Embryonic facial prominence (tissue), 1 donor: ENCODE measurements at regions not wholly inside any gene's neighbourhood (a gene's known extent, or its start where the extent isn't known, plus 50 kb on each side); places are given as distances from the start of the nearest gene placed in this dataset.
"Not testable (repeated sequence)": the region's sequence is repeated elsewhere in the genome, so short reads cannot be mapped to it uniquely, and the experiment has no call there.

ENCODE experiments used
- DNase-seq: peaks from one replicate; pipeline ENCODE4 v3.0.0-alpha.2; 2016; ENCODE audit errors: extremely low spot score

DNA sequence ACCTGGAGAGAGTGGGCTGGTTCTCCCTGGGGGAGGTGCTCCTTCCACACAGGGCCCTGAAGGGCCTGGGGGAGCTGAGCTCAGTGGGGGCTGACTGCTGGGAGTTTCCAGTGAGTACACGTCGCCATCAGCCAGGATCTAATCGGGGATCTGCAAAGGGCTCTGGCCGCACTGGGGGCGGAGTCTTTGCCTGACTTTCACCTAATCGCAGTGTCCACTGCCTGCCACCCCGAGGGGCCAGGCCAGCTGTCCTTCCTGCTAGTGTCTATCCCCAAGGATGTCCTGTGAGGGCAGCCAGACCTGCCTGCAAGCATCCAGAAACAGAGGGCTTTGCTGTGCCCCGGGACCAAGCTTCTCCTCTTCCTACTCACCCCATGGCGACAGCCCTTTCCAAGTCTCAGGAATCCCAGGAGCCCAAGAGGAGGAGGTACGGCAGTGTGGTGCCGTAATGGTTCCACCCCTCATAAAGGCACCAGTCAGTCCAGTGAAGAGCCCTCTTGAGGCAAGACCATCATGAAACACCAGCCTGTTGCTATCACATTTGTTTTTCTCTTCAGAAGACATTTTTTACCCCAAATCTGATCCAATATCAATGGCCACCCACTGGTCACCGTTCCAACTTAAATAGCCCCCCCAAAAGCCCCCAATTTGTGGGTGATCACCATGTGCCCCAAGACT lies 243.1 kb upstream of the ECI2 start:
- no peak for DNase-seq

DNA sequence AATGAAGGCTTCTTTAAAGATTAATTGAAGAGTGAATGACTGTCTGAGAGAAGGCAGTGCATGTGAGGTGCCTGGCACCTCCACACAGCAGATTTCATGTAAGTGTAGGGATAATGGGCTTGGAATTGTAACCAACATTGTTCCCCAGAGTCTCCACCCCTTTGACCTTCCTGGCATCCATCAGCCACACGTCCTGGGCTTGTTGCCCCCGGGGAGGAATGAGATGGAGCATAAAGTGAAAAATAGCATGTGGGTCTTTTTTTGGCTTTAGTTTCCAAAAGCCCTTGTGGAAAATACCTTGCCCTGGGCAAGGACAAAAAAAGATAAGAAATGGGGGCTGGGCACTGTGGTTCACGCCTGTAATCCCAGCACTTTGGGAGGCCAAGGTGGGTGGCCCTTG lies 242.2 kb upstream of the ECI2 start:
- no peak for DNase-seq

DNA sequence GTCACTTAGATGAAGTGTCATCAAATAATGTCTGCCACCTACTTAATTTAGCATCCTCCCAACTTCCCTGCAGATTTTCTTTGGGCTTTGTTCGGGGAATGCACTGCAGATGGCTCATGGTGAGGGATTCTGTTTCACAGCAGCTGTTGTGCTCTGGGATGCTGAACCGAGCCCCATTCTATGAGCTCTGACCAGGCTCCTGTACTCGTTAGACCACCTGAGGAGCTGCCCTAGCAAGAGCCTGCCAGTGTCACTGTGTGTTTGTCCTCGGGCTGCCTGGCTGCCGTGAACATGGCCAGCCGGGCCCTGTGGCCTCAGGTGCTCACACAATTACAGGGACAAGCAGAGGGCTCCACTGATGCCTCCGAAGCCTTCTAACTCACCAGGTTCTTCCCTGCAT lies 238.8 kb upstream of the ECI2 start:
- DNase-seq, result no peak

DNA sequence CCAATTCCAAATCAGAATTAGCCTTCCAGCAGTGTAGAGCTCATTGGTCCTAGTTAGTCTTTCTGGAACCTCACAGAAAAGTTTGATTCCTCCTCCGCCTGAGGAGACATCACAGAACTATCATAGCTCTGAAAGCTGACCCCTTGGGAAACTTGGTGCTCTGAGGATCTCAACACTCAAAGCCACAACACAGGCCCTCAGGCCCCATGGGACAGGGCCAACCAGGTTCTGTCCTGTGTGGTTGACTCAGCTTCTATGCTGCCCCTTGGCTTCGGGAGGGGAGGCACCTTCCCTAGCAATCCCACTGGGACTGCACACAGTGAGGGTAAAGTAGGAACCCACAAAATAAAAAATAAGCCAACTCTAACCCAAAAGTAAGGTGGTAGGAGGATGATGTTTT lies 237.5 kb upstream of the ECI2 start:
- DNase-seq, result no peak

DNA sequence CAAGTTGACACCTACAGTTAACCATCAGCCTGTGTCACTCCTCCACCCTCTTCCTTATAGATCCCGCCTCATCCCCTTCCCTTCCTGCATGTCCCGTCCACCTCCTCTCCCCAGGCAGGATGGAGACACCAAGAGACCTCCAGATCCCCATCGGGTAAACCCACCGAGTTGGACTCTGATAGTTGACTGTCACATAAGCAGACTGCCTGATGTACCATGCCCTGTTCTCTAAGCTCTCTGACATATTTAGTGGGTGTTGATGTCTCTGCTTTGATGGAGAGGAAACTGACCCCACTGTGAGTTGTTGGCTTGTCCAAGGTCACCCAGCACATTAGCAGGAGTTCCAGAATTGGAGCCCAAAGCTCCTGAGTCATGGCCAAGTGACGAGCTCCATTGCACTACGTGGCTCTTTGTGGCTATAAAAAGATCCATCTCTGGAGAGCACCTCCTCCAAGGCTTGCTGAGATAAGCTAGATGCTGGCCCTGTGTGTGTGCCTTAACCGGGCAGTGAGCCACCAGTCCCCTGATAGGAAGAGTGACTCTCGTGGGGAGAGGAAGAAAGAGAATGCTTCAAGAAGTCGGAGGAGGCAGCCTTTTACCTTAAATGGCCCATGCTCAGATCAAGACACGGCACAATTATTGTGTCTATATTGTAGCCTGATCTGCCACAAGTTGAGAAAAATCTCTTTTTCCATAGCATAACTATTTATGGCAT lies 236.0 kb upstream of the ECI2 start:
- no peak for DNase-seq

DNA sequence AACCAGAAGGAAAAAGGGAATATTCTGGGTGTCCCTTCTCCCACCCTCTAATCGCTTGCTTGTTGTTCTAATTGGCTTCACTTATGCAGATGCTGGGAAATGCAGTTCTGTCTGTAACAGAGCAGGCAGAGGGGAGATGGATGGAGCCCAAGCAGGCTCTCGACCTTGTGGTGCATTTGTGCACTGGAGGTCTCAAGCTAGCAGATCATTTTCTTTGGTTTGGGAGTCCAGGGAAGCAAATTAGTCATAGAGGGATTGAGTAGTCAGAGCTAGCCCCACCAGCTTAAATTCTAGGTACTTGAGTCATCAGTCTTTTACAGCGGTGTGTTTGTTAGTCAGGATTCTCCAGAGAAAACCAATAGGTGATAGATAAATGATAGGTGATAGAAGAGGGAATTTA lies 234.7 kb upstream of the ECI2 start:
- DNase-seq, result no peak

DNA sequence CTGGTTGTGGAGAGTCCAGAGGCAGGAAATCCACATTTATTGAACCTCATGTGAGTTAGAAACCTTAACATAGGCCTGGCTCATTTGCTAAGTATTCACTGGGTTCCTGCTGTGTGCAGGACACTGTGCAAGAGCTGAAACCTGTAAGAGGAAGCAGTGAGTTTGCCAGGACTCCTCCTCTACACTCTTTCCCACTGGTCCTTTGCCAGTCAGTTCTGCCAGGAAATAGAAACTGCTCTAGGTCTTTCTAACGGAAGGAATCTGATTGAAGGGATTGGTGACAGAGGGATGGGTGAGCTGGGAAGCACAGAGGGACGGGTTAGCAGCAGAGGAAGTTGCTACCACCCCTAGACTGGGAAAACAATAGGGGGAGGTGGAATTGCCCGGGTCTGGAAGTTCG lies 234.2 kb upstream of the ECI2 start:
- no peak for DNase-seq

DNA sequence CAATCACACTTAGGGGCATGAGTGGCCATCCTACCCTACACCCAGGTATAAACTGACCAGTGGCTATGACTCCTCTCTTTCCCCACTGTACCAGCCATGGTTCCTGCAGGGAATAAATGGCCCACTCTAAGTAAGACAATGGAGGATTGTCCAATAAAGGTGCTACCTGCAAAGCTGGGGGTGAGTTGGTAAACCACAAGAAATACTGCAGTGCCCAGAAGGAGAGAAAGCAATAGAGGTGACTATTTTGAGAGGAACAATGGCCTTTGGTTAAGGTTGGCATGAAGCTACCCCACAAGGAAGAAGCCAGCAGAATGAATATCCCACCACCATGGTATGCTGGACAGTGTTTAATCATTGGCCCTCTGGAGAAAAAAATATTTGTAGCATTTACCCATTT lies 233.3 kb upstream of the ECI2 start:
- no peak for DNase-seq

DNA sequence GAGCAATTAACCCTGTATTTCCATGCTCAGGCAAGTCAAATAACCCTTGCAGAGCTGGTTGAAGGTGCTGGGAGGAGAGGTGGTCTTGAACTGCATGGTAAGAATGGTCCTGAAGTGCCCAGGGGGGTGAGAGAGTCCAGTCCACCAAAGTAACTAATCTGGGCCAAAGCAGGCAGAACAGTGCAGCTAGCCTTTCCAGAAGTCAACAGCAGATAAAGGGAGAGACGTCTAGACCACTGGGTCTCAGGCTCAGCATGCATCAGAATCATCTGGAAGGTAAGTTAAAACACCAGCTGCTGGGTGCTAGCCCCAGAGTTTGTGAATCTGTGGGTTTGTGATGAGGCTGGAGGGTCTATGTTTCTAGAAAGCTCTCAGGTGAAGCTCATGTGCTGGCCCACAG lies 232.3 kb upstream of the ECI2 start:
- no peak for DNase-seq

DNA sequence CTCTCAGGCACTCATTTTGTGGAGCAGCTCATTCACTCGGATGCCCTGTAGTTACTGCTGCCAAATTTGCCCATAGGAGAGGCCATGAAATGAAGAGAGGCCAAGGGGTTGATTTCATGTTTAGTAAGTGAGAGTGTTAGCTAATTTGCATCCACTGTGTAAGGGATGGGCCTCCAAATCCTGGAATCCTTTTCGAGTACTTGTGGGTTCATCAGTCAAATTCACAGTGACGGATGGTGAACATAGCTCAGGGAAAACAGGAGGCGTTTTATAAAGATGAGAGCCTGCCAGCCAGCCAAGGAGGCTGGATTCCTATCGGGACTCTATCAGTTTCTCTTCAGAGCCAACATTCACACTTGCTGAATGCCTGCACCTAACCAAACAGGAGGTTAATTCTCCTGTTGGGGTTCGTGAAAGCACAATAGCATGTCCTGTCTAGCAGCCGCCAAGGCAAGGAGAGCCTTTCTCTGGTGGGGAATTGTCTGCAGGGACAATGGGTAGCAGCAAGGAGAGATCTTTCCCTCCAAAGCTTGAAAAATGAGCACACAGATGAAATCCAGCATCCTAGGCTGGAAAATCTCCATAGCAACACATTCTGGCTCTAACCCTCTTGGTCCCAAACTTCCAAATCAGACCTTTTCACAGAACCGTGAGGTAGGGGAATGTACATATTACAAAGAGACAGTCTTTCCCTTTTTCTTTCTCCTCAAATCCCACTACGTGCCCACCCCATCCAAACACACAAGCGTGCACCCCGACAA lies 231.4 kb upstream of the ECI2 start:
- DNase-seq, result no peak

DNA sequence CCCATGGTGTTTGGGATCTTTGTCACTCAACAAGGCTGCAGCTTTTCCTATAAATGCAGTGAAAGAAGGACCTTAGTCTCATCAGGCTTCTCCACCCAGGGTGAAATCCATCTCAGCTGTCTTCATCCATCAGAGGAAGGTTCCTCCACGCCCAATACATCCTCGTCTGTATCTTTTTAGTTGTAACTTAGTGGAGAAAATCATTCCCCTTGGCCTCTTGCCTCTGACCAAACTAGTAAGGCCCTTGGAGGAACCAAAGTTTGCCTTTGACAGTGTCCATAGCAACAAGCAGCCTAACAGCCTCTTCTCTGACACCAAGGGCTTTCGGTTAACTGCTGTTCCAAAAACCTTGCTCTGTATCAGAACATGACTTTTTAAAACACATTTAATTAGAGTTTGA lies 230.3 kb upstream of the ECI2 start:
- no peak for DNase-seq

DNA sequence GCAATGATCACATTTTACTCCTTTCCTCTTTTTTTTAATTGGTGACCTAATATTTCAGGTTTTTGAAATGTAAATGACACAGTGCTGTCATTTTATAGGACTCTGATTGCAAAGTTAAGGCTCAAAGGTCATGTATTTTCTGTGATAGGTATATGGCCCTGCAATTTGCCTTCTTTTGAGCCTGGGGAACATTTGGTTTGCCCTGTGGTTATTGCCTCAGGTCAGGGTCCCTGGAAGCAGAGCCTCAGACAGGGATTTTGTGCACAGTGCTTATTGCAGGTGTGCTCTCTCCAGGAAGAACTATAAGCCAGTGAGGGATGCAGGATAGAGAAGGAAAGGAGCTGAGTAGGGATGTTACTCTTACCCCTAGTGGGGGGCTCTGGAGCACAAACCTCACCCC lies 229.3 kb upstream of the ECI2 start:
- no peak for DNase-seq

DNA sequence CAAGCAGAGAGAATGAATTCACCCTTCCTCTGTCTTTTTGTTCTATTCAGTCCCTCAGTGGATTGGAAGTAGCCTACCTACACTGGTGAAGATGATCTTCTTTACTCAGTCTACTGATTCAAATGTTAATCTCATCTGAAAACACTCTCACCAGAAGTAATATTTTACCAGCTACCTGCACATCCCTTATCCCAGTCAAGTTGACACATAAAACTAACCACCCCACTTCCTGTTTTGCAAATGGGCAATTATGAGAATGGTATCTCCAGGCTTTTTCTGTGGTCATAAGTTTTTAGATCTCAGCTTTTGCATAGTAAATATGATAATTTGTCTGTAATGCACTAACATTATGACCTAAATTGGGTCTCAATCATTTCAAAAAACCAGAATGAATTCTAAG lies 228.8 kb upstream of the ECI2 start:
- no peak for DNase-seq

DNA sequence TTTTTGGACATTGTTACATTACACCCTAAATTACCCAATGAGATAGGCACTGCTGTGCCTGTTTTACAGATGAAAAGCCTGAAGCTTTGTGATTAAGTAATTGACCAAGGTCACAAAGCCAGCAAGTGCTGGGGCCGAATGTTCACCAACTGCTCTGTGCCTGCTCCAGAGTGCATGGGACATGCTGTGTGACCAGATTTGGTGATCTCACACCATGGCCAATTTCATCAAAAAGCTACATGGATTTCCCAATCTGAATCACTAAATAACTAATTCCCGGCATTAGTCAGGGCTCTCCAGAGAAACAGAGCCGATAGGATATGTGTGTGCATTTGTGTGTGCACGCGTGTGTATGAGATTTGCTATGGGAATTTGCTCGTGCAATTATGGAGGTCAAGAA lies 228.3 kb upstream of the ECI2 start:
- DNase-seq, result no peak

DNA sequence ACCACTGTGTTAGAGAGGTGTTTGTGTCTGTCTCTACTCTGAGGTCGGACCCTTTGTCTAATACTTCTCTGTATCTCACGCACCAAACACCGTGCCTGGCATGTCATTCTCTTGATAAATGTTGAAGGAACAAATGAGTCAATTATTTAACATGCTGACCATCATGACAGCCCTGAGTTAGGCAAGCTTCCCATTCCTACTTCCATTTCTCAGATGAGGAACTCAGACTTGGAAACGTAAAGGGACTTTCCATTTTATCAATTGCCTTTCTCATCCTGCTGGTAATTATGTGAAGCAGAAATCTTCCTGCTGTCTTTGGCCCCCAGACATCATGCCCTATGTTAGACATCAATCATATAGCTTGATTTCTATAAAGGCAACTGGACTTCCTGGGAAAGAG lies 227.0 kb upstream of the ECI2 start:
- DNase-seq, result no peak

DNA sequence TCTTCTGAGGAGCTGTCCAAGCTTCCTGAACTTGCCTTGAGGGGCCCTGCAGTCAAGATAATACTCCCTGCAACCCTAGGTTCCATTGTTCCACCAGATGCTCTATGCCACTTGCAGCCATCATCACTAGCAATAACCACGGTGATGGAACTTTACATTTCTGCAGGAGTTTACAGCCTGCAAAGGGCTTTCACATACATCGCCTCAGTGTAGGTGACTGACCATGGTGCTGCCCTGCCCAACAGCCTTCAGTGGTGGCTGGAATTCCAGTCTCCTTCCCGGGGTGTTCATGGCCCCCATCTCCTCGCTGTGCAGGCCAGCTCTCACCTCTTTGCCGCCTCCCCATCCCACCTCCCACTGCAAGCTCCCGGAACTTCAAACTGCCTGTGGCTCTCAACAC lies 225.5 kb upstream of the ECI2 start:
- DNase-seq, result no peak

DNA sequence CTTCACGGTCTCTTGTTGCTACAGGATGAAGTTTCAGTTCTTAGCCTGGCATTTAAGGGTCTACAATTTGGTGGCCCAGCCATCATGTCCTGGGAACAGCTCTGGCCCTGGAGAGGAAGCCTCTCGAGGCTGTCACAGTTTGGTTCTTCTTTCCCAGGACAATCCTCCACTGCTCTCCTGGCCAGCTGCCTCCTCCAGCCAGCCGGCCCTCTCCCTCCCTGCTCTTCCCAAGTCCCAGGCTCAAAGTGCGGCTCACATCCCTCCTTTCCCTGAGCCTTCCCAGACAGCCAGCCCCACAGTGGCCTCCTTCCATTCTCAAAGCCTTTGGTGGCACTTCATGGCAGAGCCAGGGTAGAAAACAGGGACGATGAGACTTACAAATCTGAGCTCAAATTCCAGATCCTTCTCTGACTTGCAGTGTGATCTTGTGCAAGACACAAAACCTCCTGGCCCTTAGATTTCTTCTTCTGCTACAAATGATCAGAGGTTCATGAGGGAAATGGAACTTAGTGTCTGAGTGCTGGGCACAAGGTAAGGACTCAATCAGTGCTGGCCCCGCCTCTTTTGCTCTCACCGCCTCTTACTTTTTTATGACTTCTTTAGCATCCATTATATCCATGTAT lies 223.8 kb upstream of the ECI2 start:
- no peak for DNase-seq

DNA sequence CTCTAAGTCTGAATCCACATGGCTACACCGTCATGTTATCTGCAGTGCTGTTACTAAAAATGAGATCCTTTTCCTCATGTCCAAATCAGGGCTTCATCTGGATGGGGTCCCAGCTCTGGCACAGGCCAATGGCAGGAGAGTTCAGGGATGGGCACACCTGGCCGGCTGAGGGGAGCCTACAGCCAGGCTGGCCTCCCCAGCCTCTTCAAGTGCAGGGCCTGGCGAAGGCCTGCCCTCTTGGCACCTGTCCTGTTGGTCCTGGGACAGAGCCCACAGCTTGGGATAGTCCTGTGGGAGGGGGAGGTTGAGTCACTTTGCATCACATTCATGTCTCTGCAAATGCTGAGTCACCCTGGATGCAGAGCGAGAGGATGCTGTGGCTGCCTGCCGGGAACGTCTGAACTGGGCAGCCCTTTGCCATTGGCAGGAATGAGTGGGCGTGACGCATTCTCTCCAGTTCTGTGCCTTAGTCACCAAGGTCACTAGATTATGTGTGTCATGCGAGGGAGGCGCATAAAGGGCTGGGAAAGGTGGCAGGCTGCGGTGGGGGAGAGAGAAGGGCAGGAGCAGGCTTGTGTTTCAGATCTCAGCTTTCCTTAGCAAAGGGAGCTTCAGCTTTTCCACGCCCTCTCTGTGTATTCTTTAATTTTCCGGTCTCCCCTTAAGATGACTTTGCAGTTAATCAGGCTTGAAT lies 223.2 kb upstream of the ECI2 start:
- no peak for DNase-seq

DNA sequence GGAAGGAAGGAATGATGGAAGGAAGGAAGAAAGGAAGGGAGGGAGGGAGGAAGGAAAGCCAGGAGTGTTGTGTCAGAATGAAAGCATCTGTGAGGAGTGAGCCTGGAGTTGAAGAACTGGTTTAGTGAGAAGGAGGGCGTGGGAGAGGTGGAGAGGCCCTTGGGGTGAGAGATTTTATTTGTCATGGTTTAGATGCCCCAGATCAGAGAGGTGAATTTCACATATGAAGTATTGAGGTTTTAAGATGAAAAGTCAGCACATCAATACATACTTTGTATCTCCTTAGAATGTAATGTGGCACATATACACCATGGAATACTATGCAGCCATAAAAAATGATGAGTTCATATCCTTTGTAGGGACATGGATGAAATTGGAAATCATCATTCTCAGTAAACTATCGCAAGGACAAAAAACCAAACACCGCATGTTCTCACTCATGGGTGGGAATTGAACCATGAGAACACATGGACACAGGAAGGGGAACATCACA lies 222.3 kb upstream of the ECI2 start:
- not testable (repeated sequence) for DNase-seq

DNA sequence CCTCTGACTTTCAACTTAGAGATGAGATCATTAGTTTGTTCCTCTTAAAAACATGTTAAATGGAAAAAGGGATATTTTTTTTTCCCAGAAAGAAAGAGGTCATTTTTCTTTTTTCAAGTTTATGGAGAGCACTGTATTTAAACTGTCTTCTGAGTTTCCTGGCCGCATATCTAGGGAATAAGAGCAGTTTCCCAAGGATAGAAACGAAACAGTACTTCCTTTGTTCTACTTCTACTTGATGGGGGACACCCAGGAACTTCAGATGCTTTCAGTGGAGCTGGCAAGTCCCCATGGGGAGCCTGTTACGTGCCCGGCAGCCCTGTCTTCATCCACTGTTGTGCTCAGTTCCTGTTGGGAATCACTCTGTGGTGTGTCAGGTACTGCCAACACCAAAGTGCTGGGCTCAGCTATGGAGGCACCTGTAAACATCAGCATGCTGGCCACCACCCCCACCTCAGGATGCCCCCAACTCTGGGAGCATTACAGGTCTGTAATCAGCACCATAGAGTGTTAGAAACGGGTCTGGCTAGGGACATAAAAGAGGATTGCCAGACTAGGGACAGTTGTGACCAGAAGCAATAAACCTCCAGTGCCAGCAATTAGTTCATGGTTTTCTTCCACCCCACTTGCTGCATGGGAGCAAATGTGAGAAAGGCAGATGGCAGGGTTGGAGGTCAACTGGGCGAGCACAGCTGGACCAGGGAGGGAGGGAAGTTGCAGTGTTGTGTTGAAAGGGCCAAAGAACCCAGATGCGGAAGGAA lies 221.7 kb upstream of the ECI2 start:
- DNase-seq, result no peak

DNA sequence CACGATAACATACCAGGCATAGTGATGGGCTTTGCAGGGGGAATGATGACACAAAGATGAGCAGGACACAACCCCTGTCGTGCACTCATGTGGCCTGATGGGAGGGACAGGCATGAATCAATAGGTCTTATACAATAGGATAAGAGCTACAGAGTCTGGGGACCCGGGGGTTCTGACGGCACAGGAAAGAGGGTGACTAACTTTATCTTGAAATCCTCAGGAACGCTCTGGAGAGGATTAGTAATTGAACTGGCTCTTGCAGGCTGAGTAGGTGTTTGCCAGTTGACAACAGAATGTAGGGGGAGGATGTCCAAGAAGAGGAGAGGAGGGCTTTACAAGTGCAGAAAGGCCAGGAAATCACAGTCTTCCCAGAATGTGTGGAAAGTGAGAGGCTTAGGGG lies 219.9 kb upstream of the ECI2 start:
- no peak for DNase-seq
